NCI-H774 (cell line): ENCODE measurements at regions not wholly inside any gene's neighbourhood (a gene's known extent, or its start where the extent isn't known, plus 50 kb on each side); places are given as distances from the start of the nearest gene placed in this dataset.
"Not testable (repeated sequence)": the region's sequence is repeated elsewhere in the genome, so short reads cannot be mapped to it uniquely, and the experiment has no call there.

Experiments
- DNase-seq: peaks from one replicate; lab custom pipeline; 2025; lab: John Stamatoyannopoulos, UW

DNA sequence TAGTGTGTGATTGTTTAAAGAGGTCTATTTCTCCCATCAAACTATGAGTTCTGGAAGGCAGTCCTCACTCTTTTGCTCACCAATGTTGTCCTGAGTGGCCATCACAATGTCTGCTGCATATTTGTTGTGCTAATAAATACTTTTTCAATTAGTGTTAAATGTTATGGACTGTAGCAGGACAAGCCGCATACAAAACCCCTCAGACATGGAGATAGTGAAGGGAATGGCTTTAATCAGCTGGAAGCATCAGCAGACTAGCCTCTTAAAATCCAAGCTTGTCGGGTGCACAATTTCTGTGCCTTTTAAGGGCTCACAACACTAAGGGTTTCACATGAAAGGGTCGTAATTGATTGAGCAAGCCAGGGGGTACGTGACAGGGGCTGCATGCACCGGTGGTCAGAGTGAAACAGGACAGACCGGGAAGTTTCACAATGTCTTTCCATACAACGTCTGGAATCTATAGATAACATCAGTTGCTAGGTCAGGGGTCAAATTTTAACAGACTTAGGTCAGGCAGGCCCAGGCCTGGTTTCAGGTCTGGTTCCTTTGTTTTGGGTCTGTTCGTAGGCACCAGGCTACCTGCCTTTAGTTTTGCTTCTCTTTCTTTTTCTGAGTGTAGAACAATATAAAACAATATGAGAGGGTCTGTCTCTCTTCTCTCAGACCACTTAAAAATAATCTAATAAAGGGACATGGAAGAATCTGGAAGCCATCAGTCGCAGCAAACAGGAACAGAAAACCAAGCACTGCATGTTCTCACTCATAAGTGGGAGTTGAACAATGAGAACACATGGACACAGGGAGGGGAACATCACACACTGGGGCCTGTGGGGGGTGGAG is 327.6 kb upstream of the HTR1E start:
- DNase-seq = no peak

GRCh38 chr6:86603364-86603763 is 334.0 kb upstream of the HTR1E start:
- not testable (repeated sequence) for DNase-seq

DNA sequence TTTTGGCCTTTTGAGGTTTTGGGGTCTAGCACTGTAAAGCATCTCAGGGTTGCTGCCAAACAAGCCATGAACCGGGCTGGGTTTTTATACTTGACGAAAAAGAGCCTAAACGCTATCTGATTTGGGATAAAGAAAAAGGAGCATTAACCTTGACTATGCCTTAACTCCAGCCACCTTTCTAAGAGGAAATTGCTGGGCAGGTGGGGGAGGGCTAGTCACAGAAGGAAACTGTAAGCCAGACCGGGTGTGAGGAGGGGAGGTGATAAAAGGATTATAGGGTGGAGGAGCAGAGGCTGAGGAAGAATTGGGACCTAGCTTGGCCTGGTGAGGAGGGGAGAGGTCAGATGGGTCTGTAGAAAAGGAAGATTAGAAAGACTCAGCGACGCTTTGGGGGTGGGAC is 335.2 kb upstream of the HTR1E start:
- not testable (repeated sequence) for DNase-seq

GRCh38 chr6:86598969-86599368 is 338.4 kb upstream of the HTR1E start:
- not testable (repeated sequence) for DNase-seq

- no peak for DNase-seq
Measured at GRCh38 chr6:86595641-86596040, 341.7 kb upstream of the HTR1E start.

DNA sequence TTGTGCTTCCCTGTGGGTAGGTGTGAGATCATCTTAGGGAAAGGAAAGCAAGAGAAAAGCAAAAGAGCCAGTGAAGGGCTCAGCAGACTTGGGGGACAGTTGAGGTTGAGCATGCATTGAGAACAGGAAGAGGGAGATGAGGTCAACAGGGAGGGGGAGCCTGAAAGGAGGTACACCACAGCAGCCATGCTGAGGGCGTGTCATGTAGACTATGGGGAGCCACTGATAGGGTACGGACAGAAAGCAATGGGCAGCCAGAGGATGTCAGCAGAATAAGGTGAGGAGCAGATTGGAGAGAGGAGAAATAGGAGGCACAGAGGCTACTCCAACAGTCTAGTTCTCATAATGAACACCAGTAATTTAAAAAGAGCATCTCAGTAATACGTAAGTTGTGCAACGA is 351.1 kb upstream of the HTR1E start:
- DNase-seq = no peak

GRCh38 chr6:86581833-86582232 is 355.5 kb upstream of the HTR1E start:
- no peak for DNase-seq

- no peak for DNase-seq
Measured at GRCh38 chr6:86563197-86563596, 374.1 kb upstream of the HTR1E start.

- no peak for DNase-seq
Measured at GRCh38 chr6:86558318-86558717, 379.0 kb upstream of the HTR1E start.

- DNase-seq = no peak
Measured at GRCh38 chr6:86537292-86537861, 400.0 kb upstream of the HTR1E start.

DNA sequence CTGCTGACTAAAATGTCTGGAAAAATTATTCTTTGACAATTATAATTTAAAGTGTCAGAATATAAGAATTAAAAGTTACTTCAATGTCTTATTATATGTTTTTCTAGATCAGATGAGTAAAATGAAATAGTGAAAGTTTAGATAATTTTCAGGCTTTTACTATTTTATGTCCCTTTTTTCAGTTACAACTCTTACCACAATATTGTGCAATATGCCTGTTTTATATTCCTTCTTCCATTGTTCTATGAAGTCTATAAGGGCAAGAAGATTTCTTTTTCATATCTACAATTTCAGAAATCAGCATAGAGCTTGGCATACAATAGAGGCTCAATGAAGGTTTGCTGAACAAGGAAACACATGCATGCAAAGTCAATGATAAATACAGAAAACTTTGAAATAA is 401.2 kb upstream of the HTR1E start:
- DNase-seq = no peak

GRCh38 chr6:86535100-86535499 is 402.2 kb upstream of the HTR1E start:
- no peak for DNase-seq

DNA sequence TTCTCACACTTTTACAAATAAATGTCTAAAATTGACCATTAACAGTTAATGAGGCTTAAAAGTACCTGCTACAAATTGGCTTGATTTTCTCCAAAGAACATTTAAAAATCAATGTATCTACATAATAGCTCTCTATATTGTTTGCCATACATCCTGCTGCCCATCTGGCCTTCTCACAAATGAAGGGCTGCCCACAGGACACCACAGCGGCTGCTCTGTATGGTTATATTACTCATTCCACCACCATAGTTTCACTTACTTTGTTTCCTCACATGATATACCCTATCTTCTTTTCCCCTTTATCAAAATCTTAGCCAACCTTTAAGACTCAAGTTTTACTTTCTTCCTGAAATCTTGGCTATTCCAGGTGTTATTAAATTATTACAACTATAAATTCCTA is 407.7 kb upstream of the HTR1E start:
- no peak for DNase-seq

- no peak for DNase-seq
Measured at GRCh38 chr6:86526238-86526637, 411.1 kb upstream of the HTR1E start.

- no peak for DNase-seq
Measured at GRCh38 chr6:86516087-86516486, 421.2 kb upstream of the HTR1E start.

GRCh38 chr6:86511962-86512361 is 425.4 kb upstream of the HTR1E start:
- no peak for DNase-seq

- DNase-seq = no peak
Measured at GRCh38 chr6:86508230-86508629, 429.1 kb upstream of the HTR1E start.

GRCh38 chr6:86502497-86502896 is 434.8 kb upstream of the HTR1E start:
- DNase-seq = no peak

GRCh38 chr6:86500035-86500434 is 437.3 kb upstream of the HTR1E start:
- no peak for DNase-seq

DNA sequence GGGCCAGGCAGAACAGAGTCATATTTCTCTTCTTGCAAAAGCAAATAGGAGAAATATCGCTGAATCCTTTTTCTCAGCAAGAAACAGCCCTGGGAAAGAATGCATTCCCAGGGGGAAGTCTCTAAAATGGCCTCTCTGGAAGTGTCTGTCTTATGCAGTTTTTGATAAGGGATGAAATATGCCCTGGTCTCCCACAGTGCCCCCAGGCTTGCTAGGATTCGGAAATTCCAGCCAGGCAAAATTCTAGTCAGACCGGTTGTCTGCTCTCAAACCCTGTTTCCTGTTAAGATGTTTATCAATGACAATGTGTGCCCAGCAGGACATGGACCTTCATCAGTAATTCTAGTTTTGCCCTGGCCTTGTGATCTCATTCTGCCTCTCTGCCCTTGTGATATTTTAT is 448.3 kb upstream of the HTR1E start:
- not testable (repeated sequence) for DNase-seq

GRCh38 chr6:86487660-86488221 is 449.6 kb upstream of the HTR1E start:
- no peak for DNase-seq

- DNase-seq = not testable (repeated sequence)
Measured at GRCh38 chr6:86478316-86478715, 459.0 kb upstream of the HTR1E start.

- DNase-seq = peak; percentile 13
Measured at GRCh38 chr6:86477500-86478148, 459.7 kb upstream of the HTR1E start.
